ENCODE measurements at regions not wholly inside any gene's neighbourhood (a gene's known extent, or its start where the extent isn't known, plus 50 kb on each side); places are given as distances from the start of the nearest gene placed in this dataset.

DNA sequence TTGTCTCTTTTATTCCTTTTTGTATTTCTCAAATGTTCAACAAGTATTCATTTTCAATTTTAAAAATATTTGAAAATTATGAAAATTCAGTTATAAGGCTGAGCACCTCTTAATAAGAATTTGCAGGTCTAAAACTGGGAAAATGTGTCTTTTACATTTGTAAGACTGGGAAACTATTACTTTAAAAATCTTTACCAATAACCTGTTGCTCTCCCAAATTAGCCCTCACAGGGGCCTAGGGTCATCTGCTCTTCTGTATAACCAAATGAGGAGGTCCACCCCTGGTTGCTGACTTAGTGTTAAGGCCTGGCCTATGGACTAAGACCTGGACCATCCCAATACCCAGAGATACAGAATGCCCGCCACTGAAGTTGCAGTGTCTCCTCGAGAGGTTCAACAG lies 280.5 kb downstream of the PLPP3 start:
- TF ChIP-seq POLR2A (IDR thresholded peaks at IDR 0.05), result no peak
- TF ChIP-seq, protein P1, sequence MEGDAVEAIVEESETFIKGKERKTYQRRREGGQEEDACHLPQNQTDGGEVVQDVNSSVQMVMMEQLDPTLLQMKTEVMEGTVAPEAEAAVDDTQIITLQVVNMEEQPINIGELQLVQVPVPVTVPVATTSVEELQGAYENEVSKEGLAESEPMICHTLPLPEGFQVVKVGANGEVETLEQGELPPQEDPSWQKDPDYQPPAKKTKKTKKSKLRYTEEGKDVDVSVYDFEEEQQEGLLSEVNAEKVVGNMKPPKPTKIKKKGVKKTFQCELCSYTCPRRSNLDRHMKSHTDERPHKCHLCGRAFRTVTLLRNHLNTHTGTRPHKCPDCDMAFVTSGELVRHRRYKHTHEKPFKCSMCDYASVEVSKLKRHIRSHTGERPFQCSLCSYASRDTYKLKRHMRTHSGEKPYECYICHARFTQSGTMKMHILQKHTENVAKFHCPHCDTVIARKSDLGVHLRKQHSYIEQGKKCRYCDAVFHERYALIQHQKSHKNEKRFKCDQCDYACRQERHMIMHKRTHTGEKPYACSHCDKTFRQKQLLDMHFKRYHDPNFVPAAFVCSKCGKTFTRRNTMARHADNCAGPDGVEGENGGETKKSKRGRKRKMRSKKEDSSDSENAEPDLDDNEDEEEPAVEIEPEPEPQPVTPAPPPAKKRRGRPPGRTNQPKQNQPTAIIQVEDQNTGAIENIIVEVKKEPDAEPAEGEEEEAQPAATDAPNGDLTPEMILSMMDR (IDR thresholded peaks at IDR 0.05), result no peak
- no peak for TF ChIP-seq EP300 (IDR thresholded peaks at IDR 0.05)
- TF ChIP-seq POLR2AphosphoS5 (IDR thresholded peaks at IDR 0.05), result no peak

All from suprapubic skin (tissue), 4 donors.